ENCODE measurements at regions not wholly inside any gene's neighbourhood (a gene's known extent, or its start where the extent isn't known, plus 50 kb on each side); places are given as distances from the start of the nearest gene placed in this dataset.

DNA sequence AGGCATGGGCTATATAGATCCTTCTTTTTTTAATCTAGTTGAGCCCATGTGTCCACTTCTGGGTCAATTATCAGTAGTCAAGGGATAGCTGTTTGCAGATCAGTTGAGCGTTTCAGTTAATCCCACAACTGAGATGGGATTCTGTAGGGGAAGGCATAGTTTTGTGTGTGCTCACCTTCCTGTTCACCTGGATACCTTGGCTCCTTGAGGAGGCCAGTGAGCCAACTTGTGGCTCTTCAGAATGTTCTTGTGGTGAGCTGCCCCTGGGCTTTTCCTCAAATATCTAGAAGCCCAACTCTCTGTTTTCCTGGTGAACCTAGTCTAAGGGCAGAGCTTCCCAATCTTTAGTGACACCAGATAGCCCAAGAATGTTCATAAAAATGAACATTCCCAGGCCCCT, 302.9 kb upstream of the TBX3 start:
- no peak for TF ChIP-seq POLR2A (IDR thresholded peaks at IDR 0.05)
- TF ChIP-seq, protein P1, sequence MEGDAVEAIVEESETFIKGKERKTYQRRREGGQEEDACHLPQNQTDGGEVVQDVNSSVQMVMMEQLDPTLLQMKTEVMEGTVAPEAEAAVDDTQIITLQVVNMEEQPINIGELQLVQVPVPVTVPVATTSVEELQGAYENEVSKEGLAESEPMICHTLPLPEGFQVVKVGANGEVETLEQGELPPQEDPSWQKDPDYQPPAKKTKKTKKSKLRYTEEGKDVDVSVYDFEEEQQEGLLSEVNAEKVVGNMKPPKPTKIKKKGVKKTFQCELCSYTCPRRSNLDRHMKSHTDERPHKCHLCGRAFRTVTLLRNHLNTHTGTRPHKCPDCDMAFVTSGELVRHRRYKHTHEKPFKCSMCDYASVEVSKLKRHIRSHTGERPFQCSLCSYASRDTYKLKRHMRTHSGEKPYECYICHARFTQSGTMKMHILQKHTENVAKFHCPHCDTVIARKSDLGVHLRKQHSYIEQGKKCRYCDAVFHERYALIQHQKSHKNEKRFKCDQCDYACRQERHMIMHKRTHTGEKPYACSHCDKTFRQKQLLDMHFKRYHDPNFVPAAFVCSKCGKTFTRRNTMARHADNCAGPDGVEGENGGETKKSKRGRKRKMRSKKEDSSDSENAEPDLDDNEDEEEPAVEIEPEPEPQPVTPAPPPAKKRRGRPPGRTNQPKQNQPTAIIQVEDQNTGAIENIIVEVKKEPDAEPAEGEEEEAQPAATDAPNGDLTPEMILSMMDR (IDR thresholded peaks at IDR 0.05) = no peak
